Spleen (tissue), 11 donors: ENCODE measurements at regions not wholly inside any gene's neighbourhood (a gene's known extent, or its start where the extent isn't known, plus 50 kb on each side); places are given as distances from the start of the nearest gene placed in this dataset.

ENCODE experiments used
- DNase-seq: peaks from one replicate; pipeline ENCODE4 v3.0.0-alpha.2; 2020
- H3K27ac ChIP-seq, 8 donors: fragments of 200-600 bp; sonication (generic) in 7 of 8; 1 replicate in 4 of 8; 2 replicates in 4 of 8; pipeline versions ENCODE4 v1.5.0 to v1.8.0; 2016 to 2021; ENCODE audit warnings: inconsistent platforms in 4 of 8, mild to moderate bottlenecking in 4 of 8, moderate library complexity in 1 of 8
- H3K27me3 ChIP-seq, 7 donors: fragments of 200-600 bp; sonication (generic) in 6 of 7; replicated peaks in 1 of 7; 1 replicate in 4 of 7; 2 replicates in 3 of 7; pipeline versions ENCODE4 v1.5.0 to v1.8.0; 2016 to 2021; ENCODE audit warnings: inconsistent platforms in 3 of 7, mild to moderate bottlenecking in 1 of 7
- H3K36me3 ChIP-seq, 6 donors: fragments of 200-600 bp; sonication (generic) in 5 of 6; 1 replicate in 4 of 6; 2 replicates in 2 of 6; pipeline versions ENCODE4 v1.5.0 to v1.8.0; 2016 to 2021; ENCODE audit warnings: inconsistent platforms in 2 of 6
- H3K4me1 ChIP-seq, 6 donors: fragments of 200-600 bp; sonication (generic) in 5 of 6; 1 replicate in 3 of 6; 2 replicates in 3 of 6; pipeline versions ENCODE4 v1.5.0 to v1.8.0; 2016 to 2021; ENCODE audit warnings: inconsistent platforms in 3 of 6
- H3K4me3 ChIP-seq, 8 donors: fragments of 200-600 bp; sonication (generic) in 7 of 8; 1 replicate in 4 of 8; 2 replicates in 4 of 8; pipeline versions ENCODE4 v1.5.0 to v1.8.0; 2016 to 2021; ENCODE audit warnings: inconsistent platforms in 4 of 8, mild to moderate bottlenecking in 4 of 8, moderate library complexity in 2 of 8
- H3K9me3 ChIP-seq, 8 donors: fragments of 200-600 bp; sonication (generic) in 7 of 8; 1 replicate in 4 of 8; 2 replicates in 4 of 8; pipeline versions ENCODE4 v1.5.0 to v1.8.0; 2016 to 2021; ENCODE audit warnings: inconsistent platforms in 4 of 8
- CTCF ChIP-seq, 11 experiments: fragments of 200-600 bp in 7 of 11; fragments of 450-650 bp in 4 of 11; sonication (generic) in 4 of 11; IDR thresholded peaks in 8 of 11; conservative IDR thresholded peaks in 3 of 11; 1 replicate in 7 of 11; 2 replicates in 4 of 11; pipeline versions ENCODE4 v1.4.0 to v1.8.0; 2016 to 2021; ENCODE audit warnings: antibody characterized with exemption in 11 of 11, inconsistent platforms in 4 of 11, mild to moderate bottlenecking in 1 of 11
- POLR2A ChIP-seq, 3 donors: fragments of 450-650 bp; IDR thresholded peaks; one replicate each; pipeline ENCODE4 v1.5.1; 2017; ENCODE audit warnings: antibody characterized with exemption in 3 of 3, mild to moderate bottlenecking in 1 of 3
- POLR2AphosphoS5 ChIP-seq, 3 donors: sonication (generic); formaldehyde crosslinking; IDR thresholded peaks; one replicate each; pipeline ENCODE4 v1.5.1; 2017; ENCODE audit warnings: antibody characterized with exemption in 3 of 3
- WGBS, 5 donors: extraction: QIAGEN DNeasy Blood & Tissue Kit in 3 of 5; methylation state at CpG; one replicate each; pipeline versions ENCODE4 v1.1.5 to v1.1.7; 2013 to 2018; 5-methylcytosine and 5-hydroxymethylcytosine counted together
- intact Hi-C: fragments of 100-400 bp; cut with DNase I; formaldehyde crosslinking; loops from one replicate; pipeline ENCODE4 v1.15.0; 2023; ENCODE audit warnings: low total_unique reads
- donor health status: healthy with polysubstance abuse.
- donor health status: DM: no; HTN: no; CAD: no; lungs with moderate emphysema.
- donor health status: DM: no; HTN: no; CAD: no.
- donor health status: Bipolar disorder and iron deficiency.
- donor health status: healthy.
- donor health status: DM: no; HTN: no; CAD: no.
- donor health status: DM: yes; HTN: yes; CAD: no.

GRCh38 chr10:3497581-3497980 lies 287.4 kb downstream of the KLF6 start:
- Histone ChIP-seq H3K27ac (no peak overlapping the region), H3K9me3 (no peaks in the 10 kb centered on the region), H3K4me1 (no peaks in the 10 kb centered on the region), H3K36me3 (no peaks in the 10 kb centered on the region), H3K27me3 (peaks cover 0 to 8% (median 0%) of the 10 kb centered on the region in 7 donors), H3K4me3 (no peak overlapping the region)
- TF ChIP-seq POLR2A (IDR thresholded peaks at IDR 0.05) (no peak), POLR2AphosphoS5 (IDR thresholded peaks at IDR 0.05) (no peak), CTCF (IDR thresholded peaks at IDR 0.05 in 8 of 11, conservative IDR thresholded peaks at IDR 0.05 in 3 of 11) (no peak)
- intact Hi-C loops = no loop called here
- 89 to 92% (median 92%) methylated on average over 7 of the region's 7 CpGs for WGBS, 5 donors
- no peak for DNase-seq

GRCh38 chr10:3496138-3496537 lies 288.9 kb downstream of the KLF6 start:
- intact Hi-C loops = no loop called here
- 82 to 95% (median 90%) methylated on average over 7 of the region's 7 CpGs for WGBS, 5 donors
- Histone ChIP-seq H3K4me1 (no peaks in the 10 kb centered on the region), H3K27me3 (peaks cover 0 to 8% (median 0%) of the 10 kb centered on the region in 7 donors), H3K36me3 (no peaks in the 10 kb centered on the region), H3K4me3 (no peak overlapping the region), H3K27ac (no peak overlapping the region), H3K9me3 (no peaks in the 10 kb centered on the region)
- TF ChIP-seq POLR2A (IDR thresholded peaks at IDR 0.05) = no peak
- no peak for TF ChIP-seq POLR2AphosphoS5 (IDR thresholded peaks at IDR 0.05)
- no peak for TF ChIP-seq CTCF (IDR thresholded peaks at IDR 0.05 in 8 of 11, conservative IDR thresholded peaks at IDR 0.05 in 3 of 11)
- no peak for DNase-seq

- H3K4me1 ChIP-seq = no peaks in the 10 kb centered on the region
- intact Hi-C loops = no loop called here
These were observed 289.7 kb downstream of the KLF6 start for GRCh38 chr10:3495281-3495680.

GRCh38 chr10:3494838-3495230 lies 290.2 kb downstream of the KLF6 start:
- Histone ChIP-seq H3K36me3 (no peaks in the 10 kb centered on the region), H3K27ac (no peak overlapping the region), H3K4me1 (no peaks in the 10 kb centered on the region), H3K4me3 (no peak overlapping the region), H3K27me3 (peaks cover 0 to 8% (median 0%) of the 10 kb centered on the region in 7 donors), H3K9me3 (peaks cover 0 to 7% (median 0%) of the 10 kb centered on the region in 8 donors)
- DNase-seq = no peak
- 91 to 96% (median 95%) methylated on average over 11 of the region's 11 CpGs for WGBS, 5 donors
- intact Hi-C loops = no loop called here
- TF ChIP-seq POLR2AphosphoS5 (IDR thresholded peaks at IDR 0.05) (no peak), POLR2A (IDR thresholded peaks at IDR 0.05) (no peak), CTCF (IDR thresholded peaks at IDR 0.05 in 8 of 11, conservative IDR thresholded peaks at IDR 0.05 in 3 of 11) (no peak)

More at GRCh38 chr10:3495281-3495680, 289.7 kb downstream of the KLF6 start:
- DNase-seq = no peak
- Histone ChIP-seq H3K9me3 (peaks cover 0 to 2% (median 0%) of the 10 kb centered on the region in 8 donors), H3K36me3 (no peaks in the 10 kb centered on the region), H3K27ac (no peak overlapping the region), H3K4me3 (no peak overlapping the region), H3K27me3 (peaks cover 0 to 8% (median 0%) of the 10 kb centered on the region in 7 donors)
- TF ChIP-seq POLR2A (IDR thresholded peaks at IDR 0.05) (no peak), CTCF (IDR thresholded peaks at IDR 0.05 in 8 of 11, conservative IDR thresholded peaks at IDR 0.05 in 3 of 11) (no peak), POLR2AphosphoS5 (IDR thresholded peaks at IDR 0.05) (no peak)
- 79 to 90% (median 87%) methylated on average over 6 of the region's 6 CpGs for WGBS, 5 donors
